SK-N-SH (cell line): ENCODE measurements at regions not wholly inside any gene's neighbourhood (a gene's known extent, or its start where the extent isn't known, plus 50 kb on each side); places are given as distances from the start of the nearest gene placed in this dataset.

Experiments used
- CTCF ChIA-PET: fragments of 300-600, 350-600 bp; formaldehyde crosslinking; extraction: SDS; loops from one replicate; lab custom pipeline; 2021; lab: Yijun Ruan, JAX
- POLR2A ChIA-PET: fragments of 350-600 bp; sonication (Branson Sonifier 250); formaldehyde crosslinking; extraction: SDS; loops from one replicate; lab custom pipeline; 2020; ENCODE audit warnings: antibody characterized with exemption, inconsistent platforms; lab: Yijun Ruan, JAX
- DNase-seq: peaks from one replicate; pipeline ENCODE4 v3.0.0; 2012
- H2AFZ ChIP-seq: fragments of 200-600 bp; sonication (generic); 2 replicates; pipeline ENCODE4 v1.8.1; 2016; ENCODE audit warnings: antibody characterized with exemption, mild to moderate bottlenecking, low read depth
- H3F3A ChIP-seq: fragments of 200-600 bp; sonication (generic); replicated peaks from 2 replicates; pipeline ENCODE3; 2016; ENCODE audit warnings: antibody characterized with exemption, mild to moderate bottlenecking; ENCODE audit not compliant: insufficient read depth
- H3K27ac ChIP-seq, 2 experiments: fragments of 200-500 bp in 1 of 2; fragments of 200-600 bp in 1 of 2; sonication (Bioruptor generic) in 1 of 2; sonication (generic), shearing (Covaris generic) in 1 of 2; 2 replicates each; pipeline versions ENCODE4 v1.5.1 to v1.6.1; 2014 to 2016; ENCODE audit warnings: low read depth in 2 of 2, inconsistent platforms in 1 of 2, low read length in 1 of 2, mild to moderate bottlenecking in 1 of 2, mixed read lengths in 1 of 2
- H3K27me3 ChIP-seq: fragments of 200-600 bp; sonication (generic), shearing (Covaris generic); 2 replicates; pipeline ENCODE4 v1.6.1; 2016; ENCODE audit warnings: mixed run types; ENCODE audit not compliant: insufficient read depth
- H3K36me3 ChIP-seq, 2 experiments: fragments of 200-500 bp in 1 of 2; fragments of 200-600 bp in 1 of 2; sonication (Bioruptor generic) in 1 of 2; sonication (generic) in 1 of 2; replicated peaks in 1 of 2; 2 replicates each; pipeline versions ENCODE3 to v1.5.1; 2014 to 2016; ENCODE audit warnings: low read length in 1 of 2, mild to moderate bottlenecking in 1 of 2; ENCODE audit not compliant: insufficient read depth in 2 of 2, control insufficient read depth in 1 of 2
- H3K4me1 ChIP-seq, 2 experiments: fragments of 200-500 bp in 1 of 2; fragments of 200-600 bp in 1 of 2; sonication (Bioruptor generic) in 1 of 2; sonication (generic), shearing (Covaris generic) in 1 of 2; 2 replicates each; pipeline versions ENCODE4 v1.5.1 to v1.6.1; 2014 to 2016; ENCODE audit warnings: low read depth in 1 of 2, low read length in 1 of 2, mixed run types in 1 of 2; ENCODE audit not compliant: insufficient read depth in 2 of 2, control insufficient read depth in 1 of 2
- H3K4me2 ChIP-seq: fragments of 200-600 bp; sonication (generic), shearing (Covaris generic); 2 replicates; pipeline ENCODE4 v1.6.1; 2017; ENCODE audit warnings: mixed run types
- H3K4me3 ChIP-seq, 2 experiments: fragments of 200-500 bp in 1 of 2; fragments of 200-600 bp in 1 of 2; sonication (Bioruptor generic) in 1 of 2; sonication (generic), shearing (Covaris generic) in 1 of 2; 2 replicates each; pipeline versions ENCODE4 v1.5.1 to v1.8.1; 2014 to 2016; ENCODE audit warnings: low read depth in 2 of 2, inconsistent platforms in 1 of 2, low read length in 1 of 2, mild to moderate bottlenecking in 1 of 2, mixed read lengths in 1 of 2, moderate library complexity in 1 of 2
- H3K79me2 ChIP-seq: fragments of 200-600 bp; sonication (generic); 2 replicates; pipeline ENCODE4 v1.8.1; 2017; ENCODE audit warnings: mild to moderate bottlenecking; ENCODE audit not compliant: insufficient read depth
- H3K9ac ChIP-seq: fragments of 200-600 bp; sonication (generic); 2 replicates; pipeline ENCODE4 v1.6.1; 2017; ENCODE audit warnings: mixed run types
- H3K9me2 ChIP-seq: fragments of 200-600 bp; sonication (generic); 2 replicates; pipeline ENCODE4 v1.6.1; 2017; ENCODE audit warnings: mixed run types
- H3K9me3 ChIP-seq: fragments of 200-600 bp; sonication (generic); 2 replicates; pipeline ENCODE4 v1.6.1; 2017; ENCODE audit warnings: mixed run types, mild to moderate bottlenecking, moderate library complexity
- H4K20me1 ChIP-seq: fragments of 200-600 bp; sonication (generic); 2 replicates; pipeline ENCODE4 v1.6.1; 2017; ENCODE audit warnings: mild to moderate bottlenecking, mixed run types; ENCODE audit not compliant: insufficient read depth
- ELF1 ChIP-seq: IDR thresholded peaks from 2 replicates; pipeline ENCODE4 v1.4.0; 2012
- EZH2phosphoT487 ChIP-seq: fragments of 200-600 bp; sonication (generic); IDR thresholded peaks from 2 replicates; pipeline ENCODE4 v1.6.1; 2017; ENCODE audit warnings: low read depth, mixed run types, mild to moderate bottlenecking, antibody characterized with exemption, moderate library complexity, borderline replicate concordance
- FOXM1 ChIP-seq: IDR thresholded peaks from 2 replicates; pipeline ENCODE4 v1.4.0; 2012; ENCODE audit warnings: low read depth, mild to moderate bottlenecking
- GABPA ChIP-seq: IDR thresholded peaks from 2 replicates; pipeline ENCODE4 v1.4.0; 2012; ENCODE audit warnings: low read depth, mild to moderate bottlenecking
- MXI1 ChIP-seq: IDR thresholded peaks from 2 replicates; pipeline ENCODE4 v1.6.1; 2012; ENCODE audit warnings: mild to moderate bottlenecking, low read depth, low read length, improper control_type of control experiment
- NRF1 ChIP-seq: IDR thresholded peaks from 2 replicates; pipeline ENCODE4 v1.6.1; 2012; ENCODE audit warnings: low read depth, mild to moderate bottlenecking, low read length
- POLR2AphosphoS5 ChIP-seq: IDR thresholded peaks from 2 replicates; pipeline ENCODE4 v1.6.1; 2012; ENCODE audit warnings: low read depth, low read length
- RAD21 ChIP-seq: IDR thresholded peaks from 2 replicates; pipeline ENCODE4 v1.6.1; 2012; ENCODE audit warnings: mild to moderate bottlenecking, low read length
- RCOR1 ChIP-seq: fragments of 150-350 bp; IDR thresholded peaks from 2 replicates; pipeline ENCODE4 v1.6.1; 2017; ENCODE audit warnings: antibody characterized with exemption, low read length
- RFX5 ChIP-seq: IDR thresholded peaks from 2 replicates; pipeline ENCODE4 v1.6.1; 2012; ENCODE audit warnings: mild to moderate bottlenecking, improper control_type of control experiment, low read length
- TAF1 ChIP-seq: IDR thresholded peaks from 2 replicates; pipeline ENCODE4 v1.6.1; 2012; ENCODE audit warnings: low read depth, mild to moderate bottlenecking, low read length, moderate library complexity, borderline replicate concordance
- WGBS: methylation state at CpG from one replicate; pipeline ENCODE4 v1.1.6; 2017; ENCODE audit warnings: low lambda C conversion rate; 5-methylcytosine and 5-hydroxymethylcytosine counted together
- TF ChIP-seq, protein P1 (sequence below): fragments of 150-350 bp; IDR thresholded peaks from 2 replicates; pipeline ENCODE4 v1.6.1; 2017; ENCODE audit warnings: antibody characterized with exemption, low read length, low read depth, borderline replicate concordance
- TF ChIP-seq, protein P2 (sequence below): IDR thresholded peaks from 2 replicates; pipeline ENCODE4 v1.4.0; 2012; ENCODE audit warnings: low read depth, borderline replicate concordance
- TF ChIP-seq, protein P3 (sequence below): fragments of 150-350 bp; IDR thresholded peaks from 2 replicates; pipeline ENCODE4 v1.6.1; 2016; ENCODE audit warnings: mild to moderate bottlenecking, low read depth, low read length
- TF ChIP-seq, protein P4 (sequence below): IDR thresholded peaks from 2 replicates; pipeline ENCODE4 v1.4.0; 2012; ENCODE audit warnings: low read depth

DNA sequence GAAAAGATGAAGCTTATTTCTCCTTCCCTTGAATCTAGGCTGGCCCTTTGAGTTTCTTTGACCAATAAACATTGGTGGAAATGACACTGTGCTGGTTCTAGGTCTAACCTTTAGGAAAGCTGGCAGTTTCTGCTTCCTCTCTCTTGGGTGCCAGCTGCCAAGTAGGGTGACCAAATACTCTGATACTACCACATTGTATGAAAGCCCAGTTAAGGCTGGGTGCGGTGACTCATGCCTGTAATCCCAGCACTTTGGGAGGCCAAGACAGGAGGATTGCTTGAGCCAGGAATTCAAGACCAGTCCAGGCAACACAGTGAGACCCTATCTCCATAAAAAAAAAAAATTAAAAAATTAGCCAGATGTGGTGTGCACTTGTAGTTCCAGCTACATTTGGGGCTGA lies 320.7 kb downstream of the ZNF621 start (continued):
- no peak for TF ChIP-seq EZH2phosphoT487
- TF ChIP-seq GABPA, result no peak
- no peak for TF ChIP-seq POLR2AphosphoS5
- TF ChIP-seq, protein P1, sequence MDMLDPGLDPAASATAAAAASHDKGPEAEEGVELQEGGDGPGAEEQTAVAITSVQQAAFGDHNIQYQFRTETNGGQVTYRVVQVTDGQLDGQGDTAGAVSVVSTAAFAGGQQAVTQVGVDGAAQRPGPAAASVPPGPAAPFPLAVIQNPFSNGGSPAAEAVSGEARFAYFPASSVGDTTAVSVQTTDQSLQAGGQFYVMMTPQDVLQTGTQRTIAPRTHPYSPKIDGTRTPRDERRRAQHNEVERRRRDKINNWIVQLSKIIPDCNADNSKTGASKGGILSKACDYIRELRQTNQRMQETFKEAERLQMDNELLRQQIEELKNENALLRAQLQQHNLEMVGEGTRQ, result no peak
- TF ChIP-seq, all 33 proteins: peak for 0

DNA sequence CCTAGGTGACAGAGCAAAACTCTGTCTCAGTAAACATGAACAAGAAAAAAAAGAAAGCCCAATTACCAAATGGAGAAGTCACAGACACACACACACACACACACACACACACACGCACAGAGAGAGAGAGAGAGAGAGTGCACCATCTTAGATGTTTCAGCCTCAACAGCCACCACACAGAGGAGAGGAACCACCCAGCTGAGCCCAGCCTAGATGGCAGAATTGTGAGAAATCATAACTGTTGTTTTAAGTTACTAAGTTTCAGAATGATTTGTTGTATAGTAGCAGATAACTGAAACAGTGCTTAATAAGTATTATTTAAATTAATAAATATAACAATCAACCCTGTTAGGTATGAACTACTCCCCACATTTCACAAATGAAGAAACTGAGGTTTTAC lies 321.2 kb downstream of the ZNF621 start:
- WGBS, result 23% methylated on average over 1 of the region's 1 CpG
- POLR2A ChIA-PET, result no interaction called here
- H2AFZ ChIP-seq, result no peak overlapping the region
- H3K27ac ChIP-seq, result no peak overlapping the region
- H3K27me3 ChIP-seq, result no peaks in the 10 kb centered on the region
- H3K36me3 ChIP-seq, result no peaks in the 10 kb centered on the region
- CTCF ChIA-PET, result no interaction called here
- H3K9me3 ChIP-seq, result no peaks in the 10 kb centered on the region
- TF ChIP-seq GABPA (no peak), NRF1 (no peak), RCOR1 (no peak), TAF1 (no peak), FOXM1 (no peak)
- TF ChIP-seq, protein P2, sequence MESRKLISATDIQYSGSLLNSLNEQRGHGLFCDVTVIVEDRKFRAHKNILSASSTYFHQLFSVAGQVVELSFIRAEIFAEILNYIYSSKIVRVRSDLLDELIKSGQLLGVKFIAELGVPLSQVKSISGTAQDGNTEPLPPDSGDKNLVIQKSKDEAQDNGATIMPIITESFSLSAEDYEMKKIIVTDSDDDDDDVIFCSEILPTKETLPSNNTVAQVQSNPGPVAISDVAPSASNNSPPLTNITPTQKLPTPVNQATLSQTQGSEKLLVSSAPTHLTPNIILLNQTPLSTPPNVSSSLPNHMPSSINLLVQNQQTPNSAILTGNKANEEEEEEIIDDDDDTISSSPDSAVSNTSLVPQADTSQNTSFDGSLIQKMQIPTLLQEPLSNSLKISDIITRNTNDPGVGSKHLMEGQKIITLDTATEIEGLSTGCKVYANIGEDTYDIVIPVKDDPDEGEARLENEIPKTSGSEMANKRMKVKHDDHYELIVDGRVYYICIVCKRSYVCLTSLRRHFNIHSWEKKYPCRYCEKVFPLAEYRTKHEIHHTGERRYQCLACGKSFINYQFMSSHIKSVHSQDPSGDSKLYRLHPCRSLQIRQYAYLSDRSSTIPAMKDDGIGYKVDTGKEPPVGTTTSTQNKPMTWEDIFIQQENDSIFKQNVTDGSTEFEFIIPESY, result no peak
- no peak overlapping the region for H3K4me3 ChIP-seq
- H3F3A ChIP-seq, result no peaks in the 10 kb centered on the region
- H4K20me1 ChIP-seq, result no peaks in the 10 kb centered on the region
- H3K4me2 ChIP-seq, result no peak overlapping the region
- no peaks in the 10 kb centered on the region for H3K79me2 ChIP-seq
- H3K9ac ChIP-seq, result no peak overlapping the region
- no peak for DNase-seq
- H3K9me2 ChIP-seq, result no peaks in the 10 kb centered on the region
- peaks cover 0 to 5% of the 10 kb centered on the region in 2 experiments; a peak in 1 of 4 replicates for H3K4me1 ChIP-seq

DNA sequence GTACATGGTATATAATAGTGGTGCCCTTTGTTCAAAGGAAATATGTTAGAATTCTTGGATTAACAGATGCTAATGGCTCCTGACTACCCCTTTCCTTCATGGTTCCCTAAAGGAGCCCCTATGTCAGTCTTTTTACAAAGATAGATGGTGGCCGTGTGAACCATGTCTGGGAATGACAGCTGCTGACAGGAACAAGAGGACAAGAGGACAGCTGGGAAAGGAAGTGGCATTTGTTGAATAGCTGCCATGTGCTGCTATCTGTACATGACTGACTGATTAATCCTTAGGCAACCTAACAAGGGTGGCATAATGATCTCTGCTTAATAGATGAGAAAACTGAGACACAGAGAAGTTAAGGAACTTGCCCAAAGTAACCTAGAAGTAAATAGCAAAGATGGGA lies 321.7 kb downstream of the ZNF621 start:
- ChIA-PET CTCF (interaction anchor here (0.7 kb wide), 1 partner anchor 18 kb away, joined by 3 read pairs; no protein-coding TSS in a partner anchor), POLR2A (no interaction called here)
- H3K9ac ChIP-seq, result no peak overlapping the region
- no peak overlapping the region for H2AFZ ChIP-seq
- H3K4me2 ChIP-seq, result no peak overlapping the region
- no peak overlapping the region for H3K4me3 ChIP-seq
- no peaks in the 10 kb centered on the region for H4K20me1 ChIP-seq
- no peaks in the 10 kb centered on the region for H3K36me3 ChIP-seq
- no peaks in the 10 kb centered on the region for H3F3A ChIP-seq
- peaks cover 0 to 5% of the 10 kb centered on the region in 2 experiments; a peak in 1 of 4 replicates for H3K4me1 ChIP-seq
- no peak overlapping the region for H3K27ac ChIP-seq
- no peaks in the 10 kb centered on the region for H3K79me2 ChIP-seq
- TF ChIP-seq ELF1 (no peak), FOXM1 (no peak), MXI1 (no peak), GABPA (no peak), EZH2phosphoT487 (no peak), RFX5 (no peak), RAD21 (no peak), POLR2AphosphoS5 (no peak), RCOR1 (no peak), NRF1 (no peak)
- TF ChIP-seq, protein P3, sequence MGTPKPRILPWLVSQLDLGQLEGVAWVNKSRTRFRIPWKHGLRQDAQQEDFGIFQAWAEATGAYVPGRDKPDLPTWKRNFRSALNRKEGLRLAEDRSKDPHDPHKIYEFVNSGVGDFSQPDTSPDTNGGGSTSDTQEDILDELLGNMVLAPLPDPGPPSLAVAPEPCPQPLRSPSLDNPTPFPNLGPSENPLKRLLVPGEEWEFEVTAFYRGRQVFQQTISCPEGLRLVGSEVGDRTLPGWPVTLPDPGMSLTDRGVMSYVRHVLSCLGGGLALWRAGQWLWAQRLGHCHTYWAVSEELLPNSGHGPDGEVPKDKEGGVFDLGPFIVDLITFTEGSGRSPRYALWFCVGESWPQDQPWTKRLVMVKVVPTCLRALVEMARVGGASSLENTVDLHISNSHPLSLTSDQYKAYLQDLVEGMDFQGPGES, result no peak
- TF ChIP-seq, protein P1, result no peak
- TF ChIP-seq, protein P4, sequence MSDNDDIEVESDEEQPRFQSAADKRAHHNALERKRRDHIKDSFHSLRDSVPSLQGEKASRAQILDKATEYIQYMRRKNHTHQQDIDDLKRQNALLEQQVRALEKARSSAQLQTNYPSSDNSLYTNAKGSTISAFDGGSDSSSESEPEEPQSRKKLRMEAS, result no peak
- TF ChIP-seq, protein P2, result no peak
- no peaks in the 10 kb centered on the region for H3K9me2 ChIP-seq
- 70% methylated on average over 1 of the region's 1 CpG for WGBS
- H3K27me3 ChIP-seq, result no peaks in the 10 kb centered on the region
- DNase-seq, result no peak
- H3K9me3 ChIP-seq, result no peaks in the 10 kb centered on the region
